GM18505 (cell line): ENCODE measurements at regions not wholly inside any gene's neighbourhood (a gene's known extent, or its start where the extent isn't known, plus 50 kb on each side); places are given as distances from the start of the nearest gene placed in this dataset.
"Not testable (repeated sequence)": the region's sequence is repeated elsewhere in the genome, so short reads cannot be mapped to it uniquely, and the experiment has no call there.

ENCODE experiments used
- ATAC-seq: cut with Tn5 transposase; IDR thresholded peaks from one replicate; pipeline ENCODE4 v1.9.1; 2021; ENCODE audit not compliant: unreplicated experiment
- POLR2A ChIP-seq: IDR thresholded peaks from 4 replicates; pipeline ENCODE4 v1.6.1; 2011; ENCODE audit warnings: borderline replicate concordance; ENCODE audit not compliant: insufficient read depth, insufficient read length; ENCODE audit errors: extremely low read depth

GRCh38 chr4:33429971-33430370 is 2709.8 kb downstream of the PCDH7 start:
- no peak for TF ChIP-seq POLR2A
- no peak for ATAC-seq

DNA sequence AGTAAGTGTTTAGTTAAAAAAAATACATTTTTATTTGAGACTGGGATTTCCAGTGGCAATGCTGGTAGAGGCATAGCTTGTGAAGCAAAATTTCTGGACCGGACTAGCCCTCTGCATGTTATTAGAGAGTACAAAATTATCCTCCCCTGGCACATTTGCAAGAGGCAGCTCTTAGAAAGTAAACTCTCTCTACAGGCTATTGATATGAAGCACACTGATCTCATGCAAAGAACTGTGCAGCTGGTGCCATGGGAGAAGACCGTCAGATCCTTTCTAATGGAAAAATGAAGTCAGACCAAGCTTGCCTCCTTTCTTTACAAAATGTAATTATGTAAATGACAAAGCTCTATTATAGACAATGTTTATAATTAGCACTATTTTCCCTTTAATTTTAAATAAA is 2717.2 kb downstream of the PCDH7 start:
- no peak for TF ChIP-seq POLR2A
- no peak for ATAC-seq

GRCh38 chr4:33446953-33447352 is 2726.8 kb downstream of the PCDH7 start:
- no peak for ATAC-seq
- no peak for TF ChIP-seq POLR2A

GRCh38 chr4:33448948-33449347 is 2728.8 kb downstream of the PCDH7 start:
- TF ChIP-seq POLR2A, result no peak
- ATAC-seq, result no peak

DNA sequence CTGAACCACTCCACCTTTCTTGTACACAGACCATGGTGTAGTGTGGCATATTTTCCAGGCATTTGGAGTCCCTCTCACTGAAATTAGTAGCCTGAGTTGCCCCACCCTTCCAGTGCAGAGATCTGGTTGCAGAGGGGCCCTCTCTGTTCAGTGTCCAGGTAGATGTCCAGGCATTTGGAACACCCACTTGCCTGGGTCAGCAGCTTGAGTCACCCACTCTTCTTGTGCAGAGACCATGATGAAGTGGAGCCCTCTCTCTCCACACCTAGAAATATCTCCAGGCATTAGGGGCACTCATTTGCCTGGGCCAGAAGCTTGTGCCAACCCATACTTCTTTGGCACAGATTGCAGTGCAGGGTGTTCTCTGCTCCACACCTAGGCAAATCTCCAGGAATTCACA is 2733.3 kb downstream of the PCDH7 start:
- no peak for TF ChIP-seq POLR2A
- ATAC-seq, result no peak

DNA sequence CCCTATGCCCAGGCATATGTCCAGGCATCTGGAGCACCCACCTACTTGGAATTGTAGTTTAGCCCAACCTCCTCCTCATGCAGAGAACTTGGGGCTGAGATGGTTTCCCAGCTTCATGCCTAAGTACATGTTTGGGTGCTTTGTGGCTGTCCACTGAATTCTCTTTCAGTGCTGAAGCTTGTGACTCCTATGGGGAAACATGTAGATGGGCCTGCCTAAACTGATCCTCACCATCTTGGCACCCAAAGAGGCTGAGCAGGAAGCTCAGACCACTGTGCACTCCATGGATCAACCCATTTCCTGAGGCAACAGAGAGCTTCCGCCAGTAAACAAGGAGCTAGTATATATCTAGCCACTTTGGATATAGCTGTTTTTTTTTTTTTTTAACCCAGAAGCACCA is 2733.7 kb downstream of the PCDH7 start:
- no peak for TF ChIP-seq POLR2A
- no peak for ATAC-seq

GRCh38 chr4:33465565-33465964 is 2745.4 kb downstream of the PCDH7 start:
- no peak for ATAC-seq

GRCh38 chr4:33467291-33467690 is 2747.1 kb downstream of the PCDH7 start:
- TF ChIP-seq POLR2A, result no peak
- no peak for ATAC-seq

More at GRCh38 chr4:33465565-33465964, 2745.4 kb downstream of the PCDH7 start:
- no peak for TF ChIP-seq POLR2A

- no peak for TF ChIP-seq POLR2A
- ATAC-seq, result no peak
These were observed 2750.6 kb downstream of the PCDH7 start for GRCh38 chr4:33470805-33471204.

GRCh38 chr4:33477715-33478114 is 2757.5 kb downstream of the PCDH7 start:
- TF ChIP-seq POLR2A, result no peak
- no peak for ATAC-seq

- no peak for TF ChIP-seq POLR2A
- ATAC-seq, result no peak
These were observed 2761.5 kb downstream of the ARAP2 start for GRCh38 chr4:33482773-33483172.

DNA sequence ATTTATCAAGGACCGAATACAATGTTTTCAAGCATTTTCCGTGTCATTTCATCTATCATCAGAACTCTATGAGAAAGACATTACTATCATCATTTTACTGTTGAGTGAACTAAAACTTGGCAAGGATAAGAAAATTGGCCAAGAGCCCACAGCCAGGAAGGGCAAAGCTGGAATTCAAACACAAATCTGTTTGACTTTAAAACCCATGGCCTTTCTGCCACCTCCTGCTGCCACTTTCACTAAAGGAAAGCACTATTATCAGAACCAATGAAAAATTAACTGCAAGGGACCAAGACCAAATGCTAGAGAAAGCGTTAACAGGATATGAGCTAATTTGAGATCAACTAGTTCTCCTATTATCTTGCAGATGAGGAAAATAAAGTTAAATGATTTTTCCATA is 2759.2 kb downstream of the ARAP2 start:
- no peak for ATAC-seq
- no peak for TF ChIP-seq POLR2A

DNA sequence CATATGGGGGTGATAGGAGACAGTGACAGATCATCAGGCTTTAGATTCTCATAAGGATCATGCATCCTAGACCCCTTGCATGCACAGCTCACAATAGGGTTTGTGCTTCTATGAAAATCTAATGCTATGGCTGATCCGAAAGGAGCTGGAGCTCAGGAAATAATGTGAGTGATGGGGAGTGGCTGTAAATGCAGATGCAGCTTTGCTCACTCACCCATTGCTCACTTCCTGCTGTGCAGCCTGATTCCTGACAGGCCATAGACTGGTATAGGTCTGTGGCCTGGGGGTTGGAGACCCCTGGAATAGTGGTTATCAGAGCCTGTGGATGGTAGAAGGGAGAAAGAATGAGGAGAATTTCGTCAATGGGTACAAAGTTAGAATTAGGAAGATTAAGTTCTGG is 2751.1 kb downstream of the ARAP2 start:
- TF ChIP-seq POLR2A, result no peak
- no peak for ATAC-seq

DNA sequence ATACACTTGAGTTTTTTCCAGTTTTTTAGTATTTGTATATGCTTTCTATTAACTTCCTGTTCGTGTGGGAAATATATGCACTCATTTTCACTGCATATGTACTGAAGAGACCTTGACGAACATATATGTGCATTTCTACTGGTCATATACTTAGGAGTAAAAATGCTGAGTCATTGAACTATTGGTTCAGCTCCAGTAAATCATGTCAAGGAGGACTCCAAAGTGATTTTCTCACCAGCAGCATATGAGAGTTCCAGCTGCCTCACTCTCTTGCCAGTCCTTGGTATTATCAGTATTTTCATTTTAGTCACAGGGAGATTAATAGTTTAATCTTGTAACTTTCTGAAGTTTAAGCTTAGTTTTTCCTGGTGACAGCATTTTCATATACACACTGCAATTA is 2750.2 kb downstream of the ARAP2 start:
- TF ChIP-seq POLR2A, result no peak
- no peak for ATAC-seq

GRCh38 chr4:33501587-33501986 is 2742.7 kb downstream of the ARAP2 start:
- not testable (repeated sequence) for ATAC-seq
